ENCODE measurements at regions not wholly inside any gene's neighbourhood (a gene's known extent, or its start where the extent isn't known, plus 50 kb on each side); places are given as distances from the start of the nearest gene placed in this dataset.

- intact Hi-C loops (cut with DNase I, micrococcal nuclease) = no loop called here
Measured at GRCh38 chr13:74667656-74668203, 533.5 kb upstream of the KLF12 start.

GRCh38 chr13:74662905-74663304 lies 528.7 kb upstream of the KLF12 start:
- intact Hi-C loops (cut with DNase I, micrococcal nuclease) = no loop called here
- ATAC-seq (no peak), DNase-seq (no peak)

More at GRCh38 chr13:74667656-74668203, 533.5 kb upstream of the KLF12 start:
- no peak for ATAC-seq
- DNase-seq = no peak

- DNase-seq (no peak), ATAC-seq (no peak)
- intact Hi-C loops (cut with DNase I, micrococcal nuclease) = no loop called here
Measured at GRCh38 chr13:74661851-74662250, 527.6 kb upstream of the KLF12 start.

- DNase-seq = no peak
- no peak for ATAC-seq
- intact Hi-C loops (cut with DNase I, micrococcal nuclease) = no loop called here
Measured at GRCh38 chr13:74657765-74658164, 523.6 kb upstream of the KLF12 start.

- no peak for ATAC-seq
Measured at GRCh38 chr13:74651121-74651520, 516.9 kb upstream of the KLF12 start.

GRCh38 chr13:74647991-74648390 lies 513.8 kb upstream of the KLF12 start:
- intact Hi-C loops (cut with DNase I, micrococcal nuclease) = no loop called here
- DNase-seq (no peak), ATAC-seq (no peak)

More at GRCh38 chr13:74651121-74651520, 516.9 kb upstream of the KLF12 start:
- intact Hi-C loops (cut with DNase I, micrococcal nuclease) = no loop called here
- DNase-seq = no peak

GRCh38 chr13:74647211-74647610 lies 513.0 kb upstream of the KLF12 start:
- ATAC-seq (no peak), DNase-seq (no peak)
- intact Hi-C loops (cut with DNase I, micrococcal nuclease) = no loop called here

- ATAC-seq (no peak), DNase-seq (no peak)
- intact Hi-C loops (cut with DNase I, micrococcal nuclease) = no loop called here
Measured at GRCh38 chr13:74646091-74646490, 511.9 kb upstream of the KLF12 start.

- intact Hi-C loops (cut with DNase I, micrococcal nuclease) = no loop called here
- DNase-seq (no peak), ATAC-seq (no peak)
Measured at GRCh38 chr13:74645586-74645985, 511.4 kb upstream of the KLF12 start.

- DNase-seq (no peak), ATAC-seq (no peak)
- intact Hi-C loops (cut with DNase I, micrococcal nuclease) = no loop called here
Measured at GRCh38 chr13:74644229-74644628, 510.0 kb upstream of the KLF12 start.

- no peak for ATAC-seq
- intact Hi-C loops (cut with DNase I, micrococcal nuclease) = no loop called here
- DNase-seq = no peak
Measured at GRCh38 chr13:74641586-74641985, 507.4 kb upstream of the KLF12 start.

GRCh38 chr13:74633734-74634133 lies 499.5 kb upstream of the KLF12 start:
- intact Hi-C loops (cut with DNase I, micrococcal nuclease) = no loop called here
- DNase-seq (no peak), ATAC-seq (no peak)

- no peak for DNase-seq
- intact Hi-C loops (cut with DNase I, micrococcal nuclease) = no loop called here
- ATAC-seq = no peak
Measured at GRCh38 chr13:74629985-74630384, 495.8 kb upstream of the KLF12 start.

- ATAC-seq = no peak
- no peak for DNase-seq
- intact Hi-C loops (cut with DNase I, micrococcal nuclease) = no loop called here
Measured at GRCh38 chr13:74625541-74625940, 491.3 kb upstream of the KLF12 start.

- ATAC-seq (no peak), DNase-seq (no peak)
- intact Hi-C loops (cut with DNase I, micrococcal nuclease) = no loop called here
Measured at GRCh38 chr13:74623761-74624160, 489.6 kb upstream of the KLF12 start.

- intact Hi-C loops (cut with DNase I, micrococcal nuclease) = no loop called here
- ATAC-seq = no peak
- DNase-seq = no peak
Measured at GRCh38 chr13:74622284-74622683, 488.1 kb upstream of the KLF12 start.

GRCh38 chr13:74620711-74621110 lies 486.5 kb upstream of the KLF12 start:
- DNase-seq = no peak
- intact Hi-C loops (cut with DNase I, micrococcal nuclease) = no loop called here
- ATAC-seq = no peak

- no peak for DNase-seq
- intact Hi-C loops (cut with DNase I, micrococcal nuclease) = no loop called here
Measured at GRCh38 chr13:74620308-74620707, 486.1 kb upstream of the KLF12 start.

GRCh38 chr13:74597526-74597925 lies 463.3 kb upstream of the KLF12 start:
- intact Hi-C loops (cut with DNase I, micrococcal nuclease) = no loop called here
- DNase-seq (no peak), ATAC-seq (no peak)

More at GRCh38 chr13:74620308-74620707, 486.1 kb upstream of the KLF12 start:
- ATAC-seq = no peak

GRCh38 chr13:74596691-74597090 lies 462.5 kb upstream of the KLF12 start:
- DNase-seq (no peak), ATAC-seq (no peak)
- intact Hi-C loops (cut with DNase I, micrococcal nuclease) = no loop called here

- intact Hi-C loops (cut with DNase I, micrococcal nuclease) = no loop called here
- DNase-seq (no peak), ATAC-seq (no peak)
Measured at GRCh38 chr13:74593688-74594087, 459.5 kb upstream of the KLF12 start.

GRCh38 chr13:74586847-74587246 lies 452.6 kb upstream of the KLF12 start:
- intact Hi-C loops (cut with DNase I, micrococcal nuclease) = no loop called here
- ATAC-seq (no peak), DNase-seq (no peak)
